GM18511 (cell line): ENCODE measurements at regions not wholly inside any gene's neighbourhood (a gene's known extent, or its start where the extent isn't known, plus 50 kb on each side); places are given as distances from the start of the nearest gene placed in this dataset.
"Not testable (repeated sequence)": the region's sequence is repeated elsewhere in the genome, so short reads cannot be mapped to it uniquely, and the experiment has no call there.

Experiments
- ATAC-seq: cut with Tn5 transposase; IDR thresholded peaks from one replicate; pipeline ENCODE4 v1.9.1; 2021; ENCODE audit warnings: mild to moderate bottlenecking, moderate library complexity; ENCODE audit not compliant: unreplicated experiment

DNA sequence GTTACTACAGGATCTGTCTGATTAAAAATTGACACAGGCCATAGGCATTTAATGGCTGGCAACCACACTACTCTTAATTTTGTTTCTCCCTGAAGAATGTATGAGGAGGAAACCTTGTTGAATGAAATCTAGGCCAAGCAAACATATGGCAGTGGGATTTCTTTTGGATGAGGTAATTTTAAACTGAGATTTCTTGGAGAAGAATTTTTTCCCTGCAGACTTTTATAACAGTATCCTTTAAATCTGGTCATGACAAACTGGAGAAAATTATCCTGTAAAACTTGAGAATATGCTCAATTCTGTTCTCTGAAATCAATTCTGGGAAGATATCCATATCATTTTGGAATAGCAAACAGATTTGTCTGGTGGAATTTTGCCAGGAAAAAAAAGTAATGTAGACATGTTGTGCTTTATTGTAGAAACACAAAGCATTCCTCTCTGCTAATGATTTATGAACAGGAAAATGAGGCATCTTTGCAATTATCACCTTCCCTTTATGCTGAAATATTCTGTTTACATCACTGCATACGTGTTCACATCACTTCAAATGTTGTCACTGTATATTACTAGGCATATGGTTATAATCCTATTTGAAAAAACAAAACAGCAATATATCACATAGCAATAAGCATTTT lies 108.3 kb upstream of the ARSJ start:
- no peak for ATAC-seq

DNA sequence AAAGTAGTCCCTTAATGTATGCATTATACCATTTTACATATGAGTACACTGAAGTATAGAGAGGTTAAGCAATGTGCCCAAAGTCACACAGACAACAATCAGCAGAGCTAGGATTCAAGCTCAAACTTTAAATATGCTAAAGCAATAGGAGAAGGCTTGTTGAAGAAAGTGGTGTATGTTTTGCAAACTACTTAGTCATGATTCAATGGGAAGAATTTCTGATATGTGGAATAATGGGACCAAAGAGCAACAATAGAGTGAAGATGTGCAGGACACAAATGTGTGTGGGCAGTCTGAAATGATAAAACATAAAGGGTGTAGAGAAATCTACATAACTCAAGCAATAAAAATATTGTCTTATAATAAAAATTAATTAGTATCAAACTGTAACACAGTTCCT lies 109.0 kb upstream of the ARSJ start:
- no peak for ATAC-seq

DNA sequence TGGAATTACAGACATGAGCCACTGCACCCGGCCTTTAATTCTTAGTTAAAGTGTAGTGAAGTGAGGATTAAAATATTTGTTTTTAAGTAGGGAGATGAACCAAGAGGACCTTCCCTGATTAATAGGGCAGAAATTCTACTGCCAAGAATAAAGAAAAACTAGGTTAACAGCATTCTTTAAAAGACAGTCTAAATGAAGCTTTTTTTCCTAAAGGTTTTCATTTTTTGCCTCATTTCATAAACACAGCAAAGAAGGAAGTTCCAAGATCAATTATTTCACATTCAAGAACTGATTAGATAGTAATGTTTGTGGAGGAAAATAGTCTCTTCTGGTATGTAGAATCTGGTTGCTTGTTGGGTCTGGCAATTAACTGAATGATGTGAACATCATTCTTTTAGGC lies 112.1 kb upstream of the ARSJ start:
- ATAC-seq = no peak

DNA sequence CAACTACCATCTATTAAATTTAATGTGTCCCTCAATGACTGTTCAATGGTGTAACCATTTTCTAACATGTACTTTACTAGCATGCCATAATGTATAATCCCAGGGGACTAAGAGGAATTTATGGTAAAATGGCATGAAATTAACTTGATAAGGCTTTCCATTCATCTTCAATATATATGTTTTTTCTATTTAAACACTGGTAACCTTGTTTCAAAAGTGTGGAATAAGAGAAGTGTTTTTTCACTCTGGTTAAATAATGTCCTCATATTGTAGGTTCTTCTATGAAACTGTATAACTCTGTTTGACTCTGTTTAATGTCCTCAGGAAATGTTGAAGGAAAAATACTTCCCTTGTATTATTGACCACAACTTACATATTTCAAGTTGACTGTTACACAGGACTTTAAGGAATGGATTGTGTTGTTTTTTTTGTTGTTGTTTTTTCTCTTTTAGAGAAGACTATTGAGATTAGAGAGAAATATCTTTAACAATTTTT lies 113.8 kb upstream of the ARSJ start:
- ATAC-seq = no peak

DNA sequence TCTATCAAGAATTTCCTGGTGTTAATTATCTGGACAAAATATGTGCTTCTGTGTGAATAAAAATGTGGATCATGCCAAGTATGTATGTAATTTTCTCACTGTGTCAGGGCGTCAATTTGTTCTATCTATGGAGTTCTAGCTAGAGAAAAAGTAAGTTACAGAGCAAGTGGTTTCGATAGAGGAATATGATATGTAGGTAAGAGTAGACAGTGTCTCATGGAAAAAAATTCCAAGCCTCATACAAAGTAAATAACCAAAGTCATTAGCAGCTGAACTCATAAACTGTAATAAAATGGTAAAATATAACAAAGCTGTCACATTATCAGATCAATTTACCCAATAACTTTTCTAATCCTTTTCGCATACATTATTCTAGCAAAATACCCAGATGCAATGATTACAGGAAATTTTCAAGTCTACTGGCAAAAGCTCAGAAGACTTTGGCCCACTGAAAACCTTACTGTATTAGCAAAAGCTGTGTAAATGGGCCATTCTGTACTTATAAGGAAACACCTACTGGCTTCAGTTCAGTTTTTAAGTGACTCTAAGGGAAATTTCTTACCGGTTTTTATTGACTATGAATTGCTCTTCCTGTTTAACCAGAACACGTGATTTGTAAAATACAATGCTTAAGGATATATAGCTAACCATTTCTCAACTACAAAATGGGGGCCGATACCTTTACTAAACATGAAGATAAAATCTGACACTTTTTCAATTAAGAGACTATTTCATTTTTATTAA lies 121.0 kb upstream of the ARSJ start:
- no peak for ATAC-seq

DNA sequence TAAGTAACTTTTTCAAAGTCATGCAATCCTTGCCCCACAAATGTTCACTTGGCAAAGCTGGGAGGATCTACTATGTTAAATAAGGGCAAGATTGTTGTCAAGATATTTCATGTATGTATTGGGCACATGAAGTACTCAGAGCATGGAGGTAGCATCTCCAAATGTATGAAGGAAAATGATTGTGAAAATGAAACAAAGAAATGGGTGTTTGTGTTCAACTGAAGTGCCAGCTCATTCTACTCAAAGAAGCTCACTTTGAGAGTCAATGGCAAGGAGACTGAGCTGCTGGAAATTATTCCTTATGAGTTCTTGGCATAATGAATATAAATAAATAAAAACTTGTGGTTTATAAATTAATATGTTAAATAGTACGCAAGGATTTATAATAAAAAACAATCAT lies 124.5 kb upstream of the ARSJ start:
- ATAC-seq = no peak

DNA sequence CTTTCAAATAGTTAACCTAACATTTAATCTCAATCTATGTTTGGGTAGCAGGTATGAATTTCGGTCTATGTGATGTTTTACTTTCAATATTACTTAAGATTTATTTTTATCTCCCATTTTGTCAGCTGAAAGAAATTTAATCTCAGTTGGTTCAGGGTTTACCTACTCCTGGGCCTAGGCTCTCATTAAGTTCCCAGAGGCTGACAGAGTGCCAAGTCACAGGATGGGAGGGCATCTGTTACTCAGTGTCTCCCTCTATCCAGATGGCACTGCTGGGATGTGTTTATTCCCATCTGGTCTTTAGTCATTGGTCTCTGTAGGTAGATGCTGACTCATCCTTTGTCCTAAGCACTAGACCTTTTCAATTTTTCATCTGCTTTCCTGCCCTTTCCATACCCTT lies 129.4 kb upstream of the ARSJ start:
- ATAC-seq = peak; percentile 54

DNA sequence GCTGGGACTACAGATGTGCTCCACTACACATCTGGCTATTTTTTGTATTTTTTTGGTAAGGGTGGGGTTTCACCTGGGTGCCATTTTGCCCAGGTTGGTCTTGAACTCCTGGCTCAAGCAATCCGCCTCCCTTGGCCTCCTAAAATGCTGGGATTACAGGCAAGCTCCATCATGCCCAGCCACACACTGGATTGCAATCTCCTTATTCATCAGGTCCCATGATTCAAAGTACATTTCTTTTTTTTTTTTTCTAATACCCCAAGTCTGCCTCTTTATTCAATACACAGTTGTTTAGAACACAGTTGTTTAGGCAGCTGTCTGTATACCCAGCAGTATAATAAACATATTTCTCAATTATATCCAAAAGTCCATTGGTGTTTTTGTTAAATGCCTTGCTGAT lies 130.3 kb upstream of the ARSJ start:
- no peak for ATAC-seq

DNA sequence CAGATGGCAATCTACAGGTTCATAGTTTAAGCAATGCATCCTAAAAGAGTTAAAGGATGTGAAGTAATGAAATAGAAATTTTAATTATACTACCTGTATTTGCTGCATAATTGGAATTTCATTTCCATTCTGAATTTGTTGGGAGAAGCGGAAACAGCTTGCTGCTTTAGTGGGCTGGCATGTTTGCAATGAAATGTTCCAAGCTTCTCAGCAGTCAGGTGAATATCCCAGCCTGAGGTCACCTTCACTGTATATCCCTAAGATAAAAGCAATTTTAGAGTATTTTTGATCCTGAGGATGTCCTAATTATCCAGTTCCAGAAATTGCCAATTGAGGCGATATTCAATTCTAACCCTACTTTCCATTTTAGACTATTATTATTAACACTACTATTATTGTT lies 136.1 kb upstream of the ARSJ start:
- no peak for ATAC-seq

DNA sequence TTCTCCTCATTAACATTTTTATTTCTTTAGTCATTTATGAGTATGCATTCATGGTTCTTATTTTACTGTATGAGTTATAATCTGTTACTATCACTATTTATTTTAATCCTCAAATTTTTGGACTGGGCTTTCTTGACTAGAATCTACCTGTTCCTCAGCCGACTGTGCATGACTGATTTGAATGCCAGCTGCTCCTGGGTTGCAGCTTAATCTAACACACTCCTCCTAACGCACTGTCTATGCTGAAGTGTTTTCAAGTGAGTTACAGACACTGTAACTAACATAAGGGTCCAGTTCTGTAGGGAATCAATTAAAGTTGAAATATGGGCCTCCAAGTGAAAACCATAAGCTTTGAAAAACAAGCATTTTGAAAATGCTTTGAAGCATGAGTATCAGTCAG lies 137.4 kb upstream of the ARSJ start:
- ATAC-seq = no peak

DNA sequence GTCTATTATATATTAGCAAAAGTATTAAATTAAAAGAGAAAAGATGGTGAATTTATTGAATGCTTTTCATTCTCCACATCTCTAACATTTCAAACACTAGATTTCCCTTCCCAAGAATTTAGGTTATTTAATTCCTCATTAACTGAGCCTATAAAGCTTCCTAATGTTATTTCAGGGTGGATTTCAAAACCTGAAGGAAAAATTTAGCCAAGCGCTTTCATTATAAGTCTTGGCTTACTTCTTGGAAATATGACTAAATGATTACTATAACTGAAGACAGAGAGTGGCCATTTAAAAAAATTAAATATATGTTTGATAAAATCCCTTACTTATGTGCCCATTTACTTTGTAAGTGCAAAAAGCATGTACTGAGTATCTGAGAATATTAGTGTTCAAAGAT lies 141.8 kb upstream of the ARSJ start:
- no peak for ATAC-seq

DNA sequence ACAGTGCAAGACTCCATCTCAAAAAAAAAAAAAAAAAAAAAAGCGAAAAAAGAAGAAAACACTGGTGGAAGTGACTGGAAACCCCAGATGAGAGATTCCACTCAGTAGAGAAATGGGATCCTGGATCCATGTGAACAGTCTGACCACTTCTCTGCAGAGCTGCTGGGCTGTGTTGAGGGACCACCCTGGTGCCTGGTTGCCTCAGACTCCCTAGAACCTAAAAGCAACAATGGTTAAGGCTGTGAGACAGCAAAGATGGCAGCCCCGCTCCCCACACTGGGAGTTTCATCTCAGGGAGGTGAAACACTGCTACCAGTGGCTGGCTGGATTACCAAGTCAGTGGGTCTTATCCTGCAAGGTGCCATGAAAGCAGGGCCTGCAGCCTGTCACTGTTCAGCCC lies 152.8 kb upstream of the ARSJ start:
- ATAC-seq = no peak

DNA sequence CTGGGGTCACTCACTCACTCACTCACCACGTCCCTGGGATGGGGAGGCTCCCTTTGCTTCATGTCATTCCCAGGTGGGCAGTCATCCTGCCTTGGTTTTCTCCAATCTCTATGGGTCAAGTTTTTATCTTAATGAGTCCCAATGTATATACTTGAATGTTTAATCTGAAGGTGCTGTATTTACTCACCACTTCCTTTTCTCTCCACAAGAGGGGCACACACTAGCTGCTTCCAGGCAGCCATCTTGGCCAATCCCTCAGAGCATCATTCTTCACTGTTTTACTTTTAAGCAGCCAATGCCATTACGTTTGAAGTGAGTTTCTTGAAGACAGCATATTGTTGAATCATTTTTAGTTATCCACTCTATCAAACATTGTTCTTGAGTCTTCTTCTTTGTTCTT lies 153.4 kb upstream of the ARSJ start:
- peak; percentile 61 for ATAC-seq

DNA sequence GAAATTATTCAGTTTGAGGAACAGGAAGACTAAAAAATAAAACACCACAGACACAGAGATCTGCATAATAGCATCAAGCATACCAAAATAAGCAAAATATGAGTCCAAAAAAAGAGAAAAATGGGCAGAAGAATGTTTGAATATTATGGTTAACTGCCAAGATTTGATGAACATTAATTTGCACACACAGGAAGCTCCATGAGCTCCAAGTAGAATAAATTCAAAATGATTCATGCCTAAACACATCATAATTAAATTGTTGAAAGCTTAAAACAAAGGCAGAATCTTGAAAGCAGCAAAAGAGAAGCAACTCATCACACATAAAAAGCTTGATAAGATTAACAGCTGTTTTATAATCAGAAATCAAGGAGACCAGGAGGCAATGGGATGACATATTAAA lies 156.6 kb upstream of the ARSJ start:
- no peak for ATAC-seq

DNA sequence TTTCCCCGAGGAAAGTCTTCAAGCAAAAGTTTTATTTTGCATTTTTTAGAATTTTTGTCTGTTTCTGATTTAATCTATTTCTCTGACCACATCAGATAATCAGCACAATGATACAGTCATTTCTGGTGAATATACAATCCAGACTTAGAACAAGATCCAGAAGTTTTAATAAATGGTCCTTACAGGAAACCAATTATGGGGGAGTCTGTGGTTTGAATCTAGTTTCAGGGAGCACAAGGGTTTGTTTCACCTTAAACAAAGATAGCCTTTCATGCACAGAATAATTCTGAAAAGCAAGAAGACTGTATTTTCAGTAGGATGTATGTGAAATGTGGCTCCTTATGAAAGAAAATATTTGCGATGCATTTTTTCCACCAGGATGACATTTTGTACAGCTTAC lies 158.5 kb upstream of the ARSJ start:
- ATAC-seq = no peak

DNA sequence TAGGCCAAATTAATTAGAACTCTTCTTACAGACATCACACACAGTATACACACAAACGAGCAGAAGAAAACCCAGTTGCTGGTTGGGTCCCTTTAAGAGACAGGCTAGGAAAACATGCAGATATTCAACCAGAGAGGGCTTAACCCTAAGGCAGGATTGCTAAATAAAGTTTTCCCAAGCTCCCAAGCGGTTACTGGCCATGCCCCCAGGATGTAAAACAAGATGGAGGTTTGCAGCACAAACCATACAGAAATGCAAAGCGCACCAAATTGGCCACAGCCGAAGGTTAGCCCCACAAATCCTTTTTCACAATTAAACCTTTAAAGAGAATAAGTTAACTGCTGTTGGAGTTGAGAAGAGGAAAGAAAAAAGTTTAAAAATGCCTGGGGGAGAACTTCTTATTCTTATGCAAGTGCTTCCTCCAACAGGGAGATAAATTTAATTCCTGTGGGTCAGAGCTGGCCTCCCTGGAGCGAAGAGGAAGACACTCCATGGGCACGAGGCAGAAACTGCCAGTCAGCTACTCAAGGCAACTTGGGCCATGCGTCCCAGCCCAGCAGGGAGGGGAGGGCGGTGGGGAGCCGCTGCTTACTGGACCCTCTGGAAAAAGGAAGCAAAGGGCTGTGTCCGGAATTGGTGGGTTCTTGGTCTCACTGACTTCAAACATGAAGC lies 167.6 kb upstream of the ARSJ start:
- no peak for ATAC-seq

DNA sequence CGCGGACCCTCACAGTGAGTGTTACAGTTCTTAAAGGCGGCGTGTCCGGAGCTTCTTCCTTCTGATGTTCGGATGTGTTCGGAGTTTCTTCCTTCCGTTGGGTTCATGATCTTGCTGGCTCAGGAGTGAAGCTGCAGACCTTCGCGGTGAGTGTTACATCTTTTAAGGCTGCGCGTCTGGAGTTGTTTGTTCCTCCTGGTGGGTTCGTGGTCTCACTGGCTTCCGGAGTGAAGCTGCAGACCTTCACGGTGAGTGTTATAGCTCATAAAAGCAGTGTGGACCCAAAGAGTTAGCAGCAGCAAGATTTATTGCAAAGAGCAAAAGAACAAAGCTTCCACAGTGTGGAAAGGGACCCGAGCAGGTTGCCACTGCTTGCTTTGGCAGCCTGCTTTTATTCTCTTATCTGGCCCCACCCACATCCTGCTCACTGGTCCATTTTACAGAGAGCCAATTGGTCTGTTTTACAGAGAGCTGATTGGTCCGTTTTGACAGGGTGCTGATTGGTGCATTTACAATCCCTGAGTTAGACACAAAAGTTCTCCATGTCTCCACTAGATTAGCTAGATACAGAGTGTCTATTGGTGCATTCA lies 168.3 kb upstream of the ARSJ start:
- not testable (repeated sequence) for ATAC-seq

DNA sequence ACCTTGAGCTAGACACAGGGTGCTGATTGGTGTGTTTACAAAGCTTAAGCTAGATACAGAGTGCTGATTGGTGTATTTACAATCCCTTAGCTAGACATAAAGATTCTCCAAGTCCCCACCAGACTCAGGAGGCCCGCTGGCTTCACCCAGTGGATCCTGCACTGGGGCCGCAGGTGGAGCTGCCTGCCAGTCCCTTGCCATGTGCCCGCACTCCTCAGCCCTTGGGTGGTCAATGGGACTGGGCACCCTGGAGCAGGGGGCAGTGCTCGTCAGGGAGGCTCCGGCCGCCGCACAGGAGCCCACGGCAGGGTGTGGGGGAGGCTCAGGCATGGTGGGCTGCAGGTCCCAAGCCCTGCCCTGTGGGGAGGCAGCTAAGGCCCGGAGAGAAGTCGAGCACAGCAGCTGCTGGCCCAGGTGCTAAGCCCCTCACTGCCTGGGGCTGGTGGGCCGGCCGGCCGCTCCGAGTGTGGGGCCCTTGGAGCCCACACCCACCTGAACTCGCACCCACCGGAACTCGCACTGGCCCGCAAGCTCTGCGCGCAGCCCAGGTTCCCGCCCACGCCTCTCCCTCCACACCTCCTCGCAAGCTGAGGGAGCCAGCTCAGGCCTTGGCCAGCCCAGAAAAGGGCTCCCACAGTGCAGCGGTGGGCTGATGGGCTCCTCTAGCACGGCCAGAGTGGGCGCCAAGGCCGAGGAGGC lies 169.1 kb upstream of the ARSJ start:
- not testable (repeated sequence) for ATAC-seq

DNA sequence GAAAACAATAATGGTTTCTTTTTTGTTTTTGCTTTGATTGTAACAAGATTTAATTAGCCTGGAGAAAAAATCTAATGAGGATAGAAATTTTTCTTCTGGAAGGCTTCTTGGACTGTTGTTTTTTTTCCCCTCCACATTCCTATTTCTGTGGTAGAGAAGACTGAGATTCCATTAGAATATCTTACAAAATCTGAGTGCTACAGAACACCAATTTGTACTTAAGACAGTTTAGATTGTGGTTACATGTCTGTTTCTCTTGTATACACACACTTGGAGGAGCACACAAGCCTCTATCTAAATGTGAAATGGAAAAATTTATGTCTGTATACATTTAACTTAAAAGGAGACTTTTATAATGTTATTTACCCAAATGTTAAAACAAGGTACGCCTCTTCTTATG lies 176.9 kb upstream of the ARSJ start:
- no peak for ATAC-seq

DNA sequence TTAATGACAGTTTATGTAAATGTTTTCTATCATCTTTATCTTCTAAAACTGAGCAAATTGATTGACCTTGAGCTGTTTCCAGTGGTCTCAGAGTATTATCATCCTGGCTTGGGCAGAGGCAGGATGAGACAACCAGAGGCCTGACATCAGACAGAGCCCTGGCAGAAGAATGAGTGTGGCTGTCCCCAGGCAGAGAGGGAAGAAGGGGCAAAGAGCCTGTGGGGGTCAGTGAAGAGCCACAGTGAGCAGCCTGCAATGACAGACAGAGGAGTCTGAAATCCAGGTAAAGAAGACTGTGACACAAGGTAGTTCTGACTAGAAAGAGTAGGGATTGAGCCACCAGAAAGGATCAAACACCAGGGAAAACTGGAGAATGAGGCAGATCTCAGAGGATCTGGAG lies 182.4 kb upstream of the ARSJ start:
- ATAC-seq = no peak

DNA sequence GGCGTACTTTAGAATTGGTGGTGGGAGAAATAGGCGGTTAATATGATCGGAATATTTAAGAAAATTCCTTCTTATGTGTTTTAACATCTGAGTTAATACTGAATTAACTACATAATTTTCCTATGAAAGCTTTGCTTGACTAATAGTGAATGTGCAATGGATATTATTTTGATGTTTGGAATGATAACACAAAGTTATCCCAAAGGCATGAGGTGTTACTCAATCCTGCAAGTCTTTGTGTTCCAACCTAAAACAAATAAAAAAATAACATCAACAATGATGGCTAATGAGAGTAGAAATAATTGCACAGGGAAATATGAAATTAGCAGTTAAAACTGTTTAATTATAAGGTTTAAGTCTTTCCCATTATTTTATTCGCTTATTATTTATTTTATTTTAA lies 183.6 kb upstream of the ARSJ start:
- no peak for ATAC-seq
